ENCODE measurements at regions not wholly inside any gene's neighbourhood (a gene's known extent, or its start where the extent isn't known, plus 50 kb on each side); places are given as distances from the start of the nearest gene placed in this dataset.

DNA sequence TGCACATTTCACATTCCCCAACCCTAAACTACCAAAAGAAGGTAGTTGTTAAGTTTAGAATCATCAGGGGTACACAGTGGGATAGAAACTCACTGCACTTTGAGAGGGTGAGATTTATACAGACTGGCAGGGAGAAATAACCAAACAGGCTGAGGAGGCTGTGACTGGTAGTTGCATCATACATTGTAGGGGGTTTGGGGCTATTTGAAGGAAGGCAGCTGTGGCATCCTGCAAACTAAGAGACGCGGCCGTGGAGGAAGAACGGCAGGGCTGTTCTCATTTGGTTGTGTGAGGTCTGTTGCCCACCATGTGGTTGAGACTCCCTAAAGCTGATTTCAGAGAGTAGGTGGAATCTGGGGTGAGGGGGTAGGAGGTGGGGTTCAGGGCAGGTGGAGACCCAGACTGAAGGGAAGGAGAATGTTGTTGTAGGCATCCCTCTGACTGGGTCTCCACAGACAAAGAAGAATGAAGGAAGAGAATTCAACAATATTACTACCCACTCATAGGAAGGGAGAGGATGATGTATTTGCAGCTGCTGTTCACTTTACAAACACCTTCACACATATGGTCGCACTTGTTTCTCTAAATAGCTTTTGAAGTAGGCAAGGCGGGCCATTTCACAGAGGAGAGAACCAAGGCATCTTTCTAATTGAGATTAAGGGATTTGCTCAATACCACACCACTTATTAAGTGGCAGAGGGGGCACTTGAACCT lies 170.9 kb upstream of the SIX2 start:
- TF ChIP-seq POLR2A (IDR thresholded peaks at IDR 0.05; ENCODE audit: low read depth, low read length) (no peak), POLR2AphosphoS5 (IDR thresholded peaks at IDR 0.05; ENCODE audit: low read depth, low read length) (no peak), TAF1 (IDR thresholded peaks at IDR 0.05; ENCODE audit: low read depth, low read length) (no peak)
